Panc1 (cell line): ENCODE measurements at regions not wholly inside any gene's neighbourhood (a gene's known extent, or its start where the extent isn't known, plus 50 kb on each side); places are given as distances from the start of the nearest gene placed in this dataset.

Experiments
- ATAC-seq: fragments of 200-7000 bp; cut with Tn5 transposase; 2 replicates; pipeline ENCODE4 v1.9.1; 2020; ENCODE audit warnings: mild to moderate bottlenecking, moderate library complexity
- BruUV-seq: library from RNA; stranded (reverse); fragments of 400-500 nt; replicated peaks from 2 replicates; lab custom pipeline; 2021; lab: Mats Ljungman, UMichigan
- CTCF ChIA-PET: fragments of 300-600 bp; sonication (Branson Sonifier 250); formaldehyde crosslinking; loops from one replicate; lab custom pipeline; 2022; ENCODE audit warnings: antibody characterized with exemption; lab: Charles Lee
- POLR2A ChIA-PET: fragments of 300-600 bp; sonication (Branson Sonifier 250); formaldehyde crosslinking; loops from one replicate; lab custom pipeline; 2022; ENCODE audit warnings: antibody characterized with exemption; lab: Charles Lee
- DNase-seq: peaks from one replicate; pipeline ENCODE4 v3.0.0-alpha.2; 2010; ENCODE audit warnings: low read depth, low spot score
- H3K27ac ChIP-seq: 2 replicates; pipeline ENCODE4 v1.5.1; 2011; ENCODE audit warnings: mild to moderate bottlenecking, low read length, inconsistent platforms
- H3K27me3 ChIP-seq: fragments of 200-500 bp; sonication (Bioruptor generic); 2 replicates; pipeline ENCODE4 v1.6.0; 2014; ENCODE audit warnings: low read length, inconsistent platforms; ENCODE audit not compliant: control insufficient read depth, insufficient read depth
- H3K36me3 ChIP-seq: fragments of 200-500 bp; sonication (Bioruptor generic); 2 replicates; pipeline ENCODE4 v1.5.1; 2014; ENCODE audit warnings: inconsistent platforms, mild to moderate bottlenecking, low read length, moderate library complexity; ENCODE audit not compliant: control insufficient read depth, insufficient read depth
- H3K4me1 ChIP-seq: 2 replicates; pipeline ENCODE4 v1.5.1; 2011; ENCODE audit warnings: inconsistent platforms, mild to moderate bottlenecking, low read length, moderate library complexity; ENCODE audit not compliant: control insufficient read depth, insufficient read depth
- H3K4me3 ChIP-seq, 2 experiments: 2 replicates each; pipeline ENCODE4 v1.5.1; 2011 to 2012; ENCODE audit warnings: low read depth in 2 of 2, low read length in 2 of 2, mild to moderate bottlenecking in 2 of 2, inconsistent platforms in 1 of 2, moderate library complexity in 1 of 2
- H3K9me3 ChIP-seq: fragments of 200-500 bp; sonication (Bioruptor generic); 2 replicates; pipeline ENCODE4 v1.5.1; 2014; ENCODE audit warnings: low read depth, mild to moderate bottlenecking, inconsistent platforms, low read length, moderate library complexity; ENCODE audit not compliant: control insufficient read depth, insufficient read depth
- POLR2AphosphoS5 ChIP-seq: IDR thresholded peaks from 2 replicates; pipeline ENCODE4 v1.6.1; 2012; ENCODE audit warnings: mild to moderate bottlenecking, low read depth, low read length, moderate library complexity
- SIN3A ChIP-seq: IDR thresholded peaks from 2 replicates; pipeline ENCODE4 v1.6.1; 2012; ENCODE audit warnings: low read depth, mild to moderate bottlenecking, low read length, moderate library complexity, borderline replicate concordance; ENCODE audit not compliant: insufficient read depth
- TCF7L2 ChIP-seq: IDR thresholded peaks from 2 replicates; pipeline ENCODE4 v1.6.1; 2011; ENCODE audit warnings: mild to moderate bottlenecking, low read depth, low read length, inconsistent platforms
- in situ Hi-C: cut with HindIII; loops from 2 replicates; pipeline ENCODE4 v1.10.0; 2016; ENCODE audit warnings: low sequenced_read_pairs, low pct_unique_long_range_greater_than_20kb
- intact Hi-C: fragments of 100-400 bp; cut with micrococcal nuclease; formaldehyde crosslinking; loops from one replicate; pipeline ENCODE4 v1.10.0; 2022; ENCODE audit not compliant: unreplicated experiment
- TF ChIP-seq, protein P1 (sequence below), 2 experiments: IDR thresholded peaks; 2 replicates each; pipeline ENCODE4 v1.6.1; 2011 to 2012; ENCODE audit warnings: low read depth in 2 of 2, control low read depth in 1 of 2, low read length in 1 of 2, mild to moderate bottlenecking in 1 of 2, moderate library complexity in 1 of 2; ENCODE audit not compliant: insufficient read depth in 1 of 2
- TF ChIP-seq, protein P2 (sequence below): fragments of 450-650 bp; IDR thresholded peaks from 2 replicates; pipeline ENCODE4 v1.5.1; 2017; ENCODE audit warnings: mild to moderate bottlenecking

DNA sequence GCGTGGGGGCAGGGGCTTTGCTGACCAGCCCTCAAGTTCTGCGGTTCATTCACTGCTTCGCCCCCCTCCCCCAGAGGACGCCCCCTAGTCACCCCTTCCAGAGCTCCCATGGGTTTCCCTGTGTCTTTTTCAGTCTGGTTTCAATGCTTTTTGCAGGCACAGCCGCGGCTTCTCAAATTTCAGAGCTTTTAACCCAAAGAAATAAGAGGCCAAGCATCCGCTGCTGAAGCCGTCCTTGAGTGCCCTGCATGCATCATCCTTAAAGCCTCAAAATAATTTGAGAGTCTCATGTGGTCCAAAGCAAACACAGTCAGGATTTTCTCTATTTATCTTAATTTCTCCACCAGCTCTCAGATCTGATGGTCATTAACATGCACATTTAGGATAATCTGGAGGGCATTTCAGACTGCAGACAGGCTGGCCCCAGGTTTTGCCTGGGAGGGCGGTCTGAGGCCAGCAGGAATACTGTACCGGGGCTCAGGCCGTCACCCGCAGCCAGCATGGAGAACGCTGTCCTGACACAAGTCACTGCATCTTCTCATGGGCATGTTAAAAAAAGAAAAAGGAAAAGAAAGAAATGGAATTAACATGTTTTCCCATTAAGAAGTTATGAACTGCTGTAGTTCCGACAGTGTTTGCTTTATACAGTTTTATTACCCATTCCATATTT is 420.8 kb upstream of the IRX4 start:
- TF ChIP-seq POLR2AphosphoS5 (no peak), SIN3A (no peak), TCF7L2 (no peak)
- TF ChIP-seq, protein P1, sequence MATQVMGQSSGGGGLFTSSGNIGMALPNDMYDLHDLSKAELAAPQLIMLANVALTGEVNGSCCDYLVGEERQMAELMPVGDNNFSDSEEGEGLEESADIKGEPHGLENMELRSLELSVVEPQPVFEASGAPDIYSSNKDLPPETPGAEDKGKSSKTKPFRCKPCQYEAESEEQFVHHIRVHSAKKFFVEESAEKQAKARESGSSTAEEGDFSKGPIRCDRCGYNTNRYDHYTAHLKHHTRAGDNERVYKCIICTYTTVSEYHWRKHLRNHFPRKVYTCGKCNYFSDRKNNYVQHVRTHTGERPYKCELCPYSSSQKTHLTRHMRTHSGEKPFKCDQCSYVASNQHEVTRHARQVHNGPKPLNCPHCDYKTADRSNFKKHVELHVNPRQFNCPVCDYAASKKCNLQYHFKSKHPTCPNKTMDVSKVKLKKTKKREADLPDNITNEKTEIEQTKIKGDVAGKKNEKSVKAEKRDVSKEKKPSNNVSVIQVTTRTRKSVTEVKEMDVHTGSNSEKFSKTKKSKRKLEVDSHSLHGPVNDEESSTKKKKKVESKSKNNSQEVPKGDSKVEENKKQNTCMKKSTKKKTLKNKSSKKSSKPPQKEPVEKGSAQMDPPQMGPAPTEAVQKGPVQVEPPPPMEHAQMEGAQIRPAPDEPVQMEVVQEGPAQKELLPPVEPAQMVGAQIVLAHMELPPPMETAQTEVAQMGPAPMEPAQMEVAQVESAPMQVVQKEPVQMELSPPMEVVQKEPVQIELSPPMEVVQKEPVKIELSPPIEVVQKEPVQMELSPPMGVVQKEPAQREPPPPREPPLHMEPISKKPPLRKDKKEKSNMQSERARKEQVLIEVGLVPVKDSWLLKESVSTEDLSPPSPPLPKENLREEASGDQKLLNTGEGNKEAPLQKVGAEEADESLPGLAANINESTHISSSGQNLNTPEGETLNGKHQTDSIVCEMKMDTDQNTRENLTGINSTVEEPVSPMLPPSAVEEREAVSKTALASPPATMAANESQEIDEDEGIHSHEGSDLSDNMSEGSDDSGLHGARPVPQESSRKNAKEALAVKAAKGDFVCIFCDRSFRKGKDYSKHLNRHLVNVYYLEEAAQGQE (IDR thresholded peaks at IDR 0.05; ENCODE audit: insufficient read depth in 1 of 2, low read depth in 2 of 2, low read length in 1 of 2) = no peak
- TF ChIP-seq, protein P2, sequence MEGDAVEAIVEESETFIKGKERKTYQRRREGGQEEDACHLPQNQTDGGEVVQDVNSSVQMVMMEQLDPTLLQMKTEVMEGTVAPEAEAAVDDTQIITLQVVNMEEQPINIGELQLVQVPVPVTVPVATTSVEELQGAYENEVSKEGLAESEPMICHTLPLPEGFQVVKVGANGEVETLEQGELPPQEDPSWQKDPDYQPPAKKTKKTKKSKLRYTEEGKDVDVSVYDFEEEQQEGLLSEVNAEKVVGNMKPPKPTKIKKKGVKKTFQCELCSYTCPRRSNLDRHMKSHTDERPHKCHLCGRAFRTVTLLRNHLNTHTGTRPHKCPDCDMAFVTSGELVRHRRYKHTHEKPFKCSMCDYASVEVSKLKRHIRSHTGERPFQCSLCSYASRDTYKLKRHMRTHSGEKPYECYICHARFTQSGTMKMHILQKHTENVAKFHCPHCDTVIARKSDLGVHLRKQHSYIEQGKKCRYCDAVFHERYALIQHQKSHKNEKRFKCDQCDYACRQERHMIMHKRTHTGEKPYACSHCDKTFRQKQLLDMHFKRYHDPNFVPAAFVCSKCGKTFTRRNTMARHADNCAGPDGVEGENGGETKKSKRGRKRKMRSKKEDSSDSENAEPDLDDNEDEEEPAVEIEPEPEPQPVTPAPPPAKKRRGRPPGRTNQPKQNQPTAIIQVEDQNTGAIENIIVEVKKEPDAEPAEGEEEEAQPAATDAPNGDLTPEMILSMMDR = no peak
- H3K27me3 ChIP-seq = no peaks in the 10 kb centered on the region
- no peaks in the 10 kb centered on the region for H3K4me1 ChIP-seq
- ATAC-seq (no peak), DNase-seq (no peak)
- in situ Hi-C loops (no loop called here), intact Hi-C loops (no loop called here)
- no peak overlapping the region for H3K27ac ChIP-seq
- no peak overlapping the region for H3K4me3 ChIP-seq
- POLR2A ChIA-PET = no interaction called here
- CTCF ChIA-PET = no interaction called here
- H3K9me3 ChIP-seq = no peaks in the 10 kb centered on the region
- no TSS peak for BruUV-seq
- no peaks in the 10 kb centered on the region for H3K36me3 ChIP-seq

DNA sequence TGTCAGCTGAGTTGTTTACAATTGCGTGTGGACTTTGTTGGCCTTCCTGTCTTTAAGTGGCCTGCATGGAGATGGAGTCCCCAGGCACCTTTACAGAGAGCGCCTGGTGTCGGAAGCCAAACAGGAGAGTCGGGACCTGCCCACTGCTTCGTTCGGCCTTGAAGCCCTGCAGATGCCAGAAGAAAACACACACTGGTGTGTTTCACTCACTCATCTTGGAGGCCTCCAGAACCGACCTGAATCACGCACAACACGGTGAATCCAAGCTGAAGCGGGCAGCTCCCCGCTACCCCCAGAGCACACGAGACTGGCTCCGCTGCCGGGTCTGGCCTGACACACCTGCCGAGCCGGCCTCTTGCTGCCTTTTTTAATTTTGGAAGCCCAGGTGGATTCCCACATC is 419.4 kb upstream of the IRX4 start:
- BruUV-seq = no TSS peak

More for the DNA sequence above, 419.4 kb upstream of the IRX4 start:
- Histone ChIP-seq H3K36me3 (no peaks in the 10 kb centered on the region), H3K27ac (no peak overlapping the region), H3K27me3 (no peaks in the 10 kb centered on the region), H3K9me3 (no peaks in the 10 kb centered on the region), H3K4me1 (no peaks in the 10 kb centered on the region), H3K4me3 (no peak overlapping the region)
- TF ChIP-seq, protein P2 = no peak
- TF ChIP-seq, protein P1 (IDR thresholded peaks at IDR 0.05; ENCODE audit: insufficient read depth in 1 of 2, low read depth in 2 of 2, low read length in 1 of 2) = no peak
- no peak for TF ChIP-seq POLR2AphosphoS5
- TF ChIP-seq SIN3A = no peak
- TF ChIP-seq TCF7L2 = no peak
- in situ Hi-C loops = no loop called here
- ATAC-seq (no peak), DNase-seq (no peak)
- intact Hi-C loops = no loop called here
- CTCF ChIA-PET = no interaction called here
- POLR2A ChIA-PET = no interaction called here
